HG02973 (cell line): ENCODE measurements at regions not wholly inside any gene's neighbourhood (a gene's known extent, or its start where the extent isn't known, plus 50 kb on each side); places are given as distances from the start of the nearest gene placed in this dataset.

Experiments used
- ATAC-seq: cut with Tn5 transposase; IDR thresholded peaks from one replicate; pipeline ENCODE4 v1.9.1; 2021; ENCODE audit warnings: moderate library complexity; ENCODE audit not compliant: unreplicated experiment

- ATAC-seq, result no peak
Measured at GRCh38 chr6:54787825-54788224, 58.7 kb upstream of the FAM83B start.
